ELF-1 (cell line): ENCODE measurements at regions not wholly inside any gene's neighbourhood (a gene's known extent, or its start where the extent isn't known, plus 50 kb on each side); places are given as distances from the start of the nearest gene placed in this dataset.

ENCODE experiments used
- DNase-seq: peaks from one replicate; pipeline ENCODE4 v3.0.0-alpha.2; 2016; ENCODE audit warnings: low read depth, low spot score

GRCh38 chr14:22513066-22513812, 75.8 kb downstream of the DAD1 start:
- no peak for DNase-seq

GRCh38 chr14:22512106-22512814, 76.8 kb downstream of the DAD1 start:
- DNase-seq: no peak

- DNase-seq: no peak
These were observed 78.4 kb downstream of the DAD1 start for GRCh38 chr14:22510527-22511110.

- no peak for DNase-seq
These were observed 79.2 kb downstream of the DAD1 start for GRCh38 chr14:22509751-22510300.

- DNase-seq: no peak
These were observed 79.9 kb downstream of the DAD1 start for GRCh38 chr14:22509036-22509709.

- no peak for DNase-seq
These were observed 80.4 kb downstream of the DAD1 start for GRCh38 chr14:22508662-22509035.

- DNase-seq: no peak
These were observed 80.9 kb downstream of the DAD1 start for GRCh38 chr14:22508150-22508457.

GRCh38 chr14:22506778-22507351, 82.2 kb downstream of the DAD1 start:
- DNase-seq: no peak

GRCh38 chr14:22506378-22506710, 82.7 kb downstream of the DAD1 start:
- DNase-seq: no peak

- no peak for DNase-seq
These were observed 83.2 kb downstream of the DAD1 start for GRCh38 chr14:22505697-22506377.

GRCh38 chr14:22505309-22505696, 83.7 kb downstream of the DAD1 start:
- DNase-seq: no peak

- DNase-seq: no peak
These were observed 86.5 kb downstream of the DAD1 start for GRCh38 chr14:22502551-22502950.

- DNase-seq: no peak
These were observed 87.0 kb downstream of the DAD1 start for GRCh38 chr14:22502007-22502406.

- DNase-seq: no peak
These were observed 87.9 kb downstream of the DAD1 start for GRCh38 chr14:22500954-22501726.

- no peak for DNase-seq
These were observed 88.5 kb downstream of the DAD1 start for GRCh38 chr14:22500525-22500924.

GRCh38 chr14:22497671-22498093, 91.3 kb downstream of the DAD1 start:
- DNase-seq: no peak

GRCh38 chr14:22497144-22497423, 91.9 kb downstream of the DAD1 start:
- DNase-seq: no peak

GRCh38 chr14:22494486-22495135, 94.4 kb downstream of the DAD1 start:
- no peak for DNase-seq

GRCh38 chr14:22493753-22494152, 95.3 kb downstream of the DAD1 start:
- DNase-seq: no peak
